B cell (primary cell): ENCODE measurements at regions not wholly inside any gene's neighbourhood (a gene's known extent, or its start where the extent isn't known, plus 50 kb on each side); places are given as distances from the start of the nearest gene placed in this dataset.

Source experiments
- ATAC-seq: fragments of 200-7000 bp; cut with Tn5 transposase; one replicate; pipeline ENCODE4 v1.10.0; 2021; ENCODE audit warnings: low read depth, mild to moderate bottlenecking, moderate number of reproducible peaks, moderate library complexity
- CTCF ChIA-PET: fragments of 350-600 bp; sonication (Branson Sonifier 250); formaldehyde crosslinking; loops from one replicate; lab custom pipeline; 2021; ENCODE audit warnings: antibody characterized with exemption, inconsistent platforms; lab: Charles Lee
- POLR2A ChIA-PET: fragments of 350-600 bp; sonication (Branson Sonifier 250); formaldehyde crosslinking; loops from one replicate; lab custom pipeline; 2021; ENCODE audit warnings: antibody characterized with exemption; lab: Charles Lee
- DNase-seq: peaks from one replicate; pipeline ENCODE4 v3.0.0; 2013
- H2AFZ ChIP-seq: 2 replicates; pipeline ENCODE4 v1.6.1; 2012; ENCODE audit warnings: mild to moderate bottlenecking, low read depth, low read length; ENCODE audit not compliant: insufficient read depth, poor library complexity, severe bottlenecking
- H3K27ac ChIP-seq, 2 donors: 1 replicate in 1 of 2; 2 replicates in 1 of 2; pipeline ENCODE4 v1.5.1; 2012 to 2013; ENCODE audit warnings: low read length in 2 of 2, mild to moderate bottlenecking in 2 of 2, moderate library complexity in 1 of 2
- H3K27me3 ChIP-seq, 4 experiments: fragments of 200-600 bp in 1 of 4; sonication (generic) in 1 of 4; replicated peaks in 1 of 4; 1 replicate in 2 of 4; 2 replicates in 2 of 4; pipeline versions ENCODE4 v1.6.1 to v1.7.0; 2013 to 2016; ENCODE audit warnings: low read length in 3 of 4, mild to moderate bottlenecking in 2 of 4, mixed read lengths in 1 of 4, moderate library complexity in 1 of 4; ENCODE audit not compliant: insufficient read depth in 4 of 4, control insufficient read depth in 3 of 4; ENCODE audit errors: control extremely low read depth in 1 of 4
- H3K36me3 ChIP-seq, 2 experiments: replicated peaks in 1 of 2; 1 replicate in 1 of 2; 2 replicates in 1 of 2; pipeline versions ENCODE4 v1.6.1 to v1.7.1; 2013; ENCODE audit warnings: low read length in 1 of 2; ENCODE audit not compliant: insufficient read depth in 2 of 2, control insufficient read depth in 1 of 2; ENCODE audit errors: control extremely low read depth in 1 of 2, extremely low read depth in 1 of 2
- H3K4me1 ChIP-seq, 2 donors: fragments of 200-600 bp in 1 of 2; sonication (generic) in 1 of 2; 1 replicate in 1 of 2; 2 replicates in 1 of 2; pipeline versions ENCODE4 v1.5.1 to v1.6.1; 2013 to 2017; ENCODE audit warnings: low read length in 2 of 2; ENCODE audit not compliant: control insufficient read depth in 2 of 2, insufficient read depth in 2 of 2
- H3K4me2 ChIP-seq: replicated peaks from 2 replicates; pipeline ENCODE3; 2012; ENCODE audit warnings: mild to moderate bottlenecking, low read depth, low read length; ENCODE audit not compliant: poor library complexity, severe bottlenecking
- H3K4me3 ChIP-seq, 5 experiments: fragments of 200-600 bp in 1 of 5; sonication (generic) in 1 of 5; 1 replicate in 3 of 5; 2 replicates in 2 of 5; pipeline versions ENCODE4 v1.5.1 to v1.7.0; 2011 to 2016; ENCODE audit warnings: low read length in 4 of 5, mild to moderate bottlenecking in 4 of 5, low read depth in 2 of 5, control low read depth in 1 of 5, moderate library complexity in 1 of 5; ENCODE audit not compliant: insufficient read depth in 1 of 5; ENCODE audit errors: control extremely low read depth in 1 of 5, extremely low read depth in 1 of 5
- H3K79me2 ChIP-seq: fragments of 200-600 bp; sonication (generic); one replicate; pipeline ENCODE4 v1.6.0; 2016; ENCODE audit warnings: low read length; ENCODE audit not compliant: control insufficient read depth, insufficient read depth
- H3K9ac ChIP-seq: fragments of 200-600 bp; sonication (generic); 2 replicates; pipeline ENCODE4 v1.6.1; 2017; ENCODE audit warnings: mild to moderate bottlenecking, low read length, moderate library complexity
- H3K9me3 ChIP-seq, 3 donors: one replicate each; pipeline versions ENCODE4 v1.6.1 to v1.7.1; 2013; ENCODE audit warnings: low read length in 2 of 3; ENCODE audit not compliant: control insufficient read depth in 2 of 3, insufficient read depth in 1 of 3; ENCODE audit errors: control extremely low read depth in 1 of 3
- H4K20me1 ChIP-seq: 2 replicates; pipeline ENCODE4 v1.6.0; 2012; ENCODE audit warnings: mild to moderate bottlenecking, low read length; ENCODE audit not compliant: insufficient read depth, control insufficient read depth, poor library complexity, severe bottlenecking
- H3K27ac Mint-ChIP-seq: one replicate; pipeline ENCODE4 v1.8.0; 2021; ENCODE audit warnings: mixed read lengths
- H3K27me3 Mint-ChIP-seq: one replicate; pipeline ENCODE4 v1.8.0; 2021; ENCODE audit warnings: mixed read lengths
- H3K4me1 Mint-ChIP-seq: one replicate; pipeline ENCODE4 v1.8.0; 2021; ENCODE audit warnings: mixed read lengths
- H3K4me3 Mint-ChIP-seq: one replicate; pipeline ENCODE4 v1.8.0; 2021; ENCODE audit warnings: mixed read lengths
- H3K9me3 Mint-ChIP-seq: one replicate; pipeline ENCODE4 v1.8.0; 2022; ENCODE audit warnings: mixed read lengths; ENCODE audit not compliant: insufficient read depth
- CTCF ChIP-seq: fragments of 200-600 bp; IDR thresholded peaks from one replicate; pipeline ENCODE4 v1.8.0; 2022; ENCODE audit warnings: antibody characterized with exemption, mild to moderate bottlenecking
- EZH2 ChIP-seq: IDR thresholded peaks from 2 replicates; pipeline ENCODE4 v1.6.1; 2012; ENCODE audit warnings: borderline replicate concordance, low read depth, mild to moderate bottlenecking, moderate library complexity, low read length; ENCODE audit not compliant: insufficient read depth, poor library complexity, severe bottlenecking
- WGBS: methylation state at CpG from one replicate; pipeline ENCODE4 v1.1.5; 2013; ENCODE audit warnings: missing lambda C conversion rate; ENCODE audit not compliant: insufficient coverage; 5-methylcytosine and 5-hydroxymethylcytosine counted together
- intact Hi-C: fragments of 100-400 bp; cut with micrococcal nuclease; formaldehyde crosslinking; loops from one replicate; pipeline ENCODE4 v1.10.0; 2022

- TF ChIP-seq CTCF (no peak), EZH2 (no peak)
- Histone ChIP-seq H3K9ac (no peak overlapping the region), H4K20me1 (no peaks in the 10 kb centered on the region), H3K79me2 (no peaks in the 10 kb centered on the region), H2AFZ (no peak overlapping the region), H3K27ac (no peak overlapping the region), H3K4me3 (no peak overlapping the region), H3K36me3 (no peaks in the 10 kb centered on the region), H3K9me3 (no peaks in the 10 kb centered on the region), H3K4me2 (no peak overlapping the region), H3K4me1 (no peaks in the 10 kb centered on the region), H3K27me3 (no peaks in the 10 kb centered on the region)
- Mint-ChIP-seq H3K27ac (no peak overlapping the region), H3K27me3 (no peaks in the 10 kb centered on the region), H3K4me1 (no peaks in the 10 kb centered on the region), H3K4me3 (no peak overlapping the region), H3K9me3 (no peaks in the 10 kb centered on the region)
- ChIA-PET POLR2A (no interaction called here), CTCF (no interaction called here)
- intact Hi-C loops: no loop called here
- DNase-seq (no peak), ATAC-seq (no peak)
- WGBS: 55% methylated on average over 8 of the region's 9 CpGs
Observed at GRCh38 chr5:83001796-83002381, 75.3 kb downstream of the TMEM167A start.

- Mint-ChIP-seq H3K4me1 (no peaks in the 10 kb centered on the region), H3K4me3 (no peak overlapping the region), H3K27me3 (no peaks in the 10 kb centered on the region), H3K9me3 (no peaks in the 10 kb centered on the region), H3K27ac (no peak overlapping the region)
- TF ChIP-seq CTCF (no peak), EZH2 (no peak)
- Histone ChIP-seq H4K20me1 (no peaks in the 10 kb centered on the region), H3K79me2 (no peaks in the 10 kb centered on the region), H3K9me3 (no peaks in the 10 kb centered on the region), H3K4me3 (no peak overlapping the region), H3K9ac (no peak overlapping the region), H3K4me1 (no peaks in the 10 kb centered on the region), H3K27me3 (no peaks in the 10 kb centered on the region), H2AFZ (no peak overlapping the region), H3K4me2 (no peak overlapping the region), H3K36me3 (no peaks in the 10 kb centered on the region), H3K27ac (no peak overlapping the region)
- DNase-seq (no peak), ATAC-seq (no peak)
- ChIA-PET CTCF (no interaction called here), POLR2A (no interaction called here)
- WGBS: no CpG with 5 or more reads among the region's 1 CpG
- intact Hi-C loops: no loop called here
Observed at GRCh38 chr5:83000922-83001321, 76.3 kb downstream of the TMEM167A start.
